ENCODE measurements at regions not wholly inside any gene's neighbourhood (a gene's known extent, or its start where the extent isn't known, plus 50 kb on each side); places are given as distances from the start of the nearest gene placed in this dataset.

DNA sequence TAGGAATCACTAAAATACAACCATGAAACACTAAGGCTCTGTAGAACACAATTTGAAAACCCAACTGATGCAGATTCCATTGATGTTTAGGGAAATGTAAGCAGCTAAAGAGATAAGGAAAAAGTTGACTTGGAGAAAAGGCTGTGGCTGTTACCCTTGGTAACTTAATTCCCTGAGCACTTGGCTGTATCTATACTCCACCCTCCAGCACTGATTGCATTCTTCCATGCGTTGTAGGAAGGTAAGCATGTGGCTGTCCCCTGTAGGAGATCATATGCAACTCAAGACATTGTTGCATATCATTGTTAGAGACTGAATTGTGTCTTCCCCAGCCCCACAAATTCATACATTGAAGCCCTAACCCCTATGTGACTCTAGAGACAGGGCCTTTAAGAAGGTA is 184.5 kb downstream of the CEMIP2 start:
- Histone ChIP-seq H3K4me3 (no peak overlapping the region), H3K4me1 (no peaks in the 10 kb centered on the region), H3K36me3 (no peaks in the 10 kb centered on the region), H3K27me3 (no peaks in the 10 kb centered on the region), H3K9me3 (no peaks in the 10 kb centered on the region), H3K27ac (no peak overlapping the region)
- no peak for DNase-seq
- TF ChIP-seq POLR2A (IDR thresholded peaks at IDR 0.05) (no peak), POLR2AphosphoS5 (IDR thresholded peaks at IDR 0.05) (no peak), EP300 (IDR thresholded peaks at IDR 0.05) (no peak)
- TF ChIP-seq, protein P1, sequence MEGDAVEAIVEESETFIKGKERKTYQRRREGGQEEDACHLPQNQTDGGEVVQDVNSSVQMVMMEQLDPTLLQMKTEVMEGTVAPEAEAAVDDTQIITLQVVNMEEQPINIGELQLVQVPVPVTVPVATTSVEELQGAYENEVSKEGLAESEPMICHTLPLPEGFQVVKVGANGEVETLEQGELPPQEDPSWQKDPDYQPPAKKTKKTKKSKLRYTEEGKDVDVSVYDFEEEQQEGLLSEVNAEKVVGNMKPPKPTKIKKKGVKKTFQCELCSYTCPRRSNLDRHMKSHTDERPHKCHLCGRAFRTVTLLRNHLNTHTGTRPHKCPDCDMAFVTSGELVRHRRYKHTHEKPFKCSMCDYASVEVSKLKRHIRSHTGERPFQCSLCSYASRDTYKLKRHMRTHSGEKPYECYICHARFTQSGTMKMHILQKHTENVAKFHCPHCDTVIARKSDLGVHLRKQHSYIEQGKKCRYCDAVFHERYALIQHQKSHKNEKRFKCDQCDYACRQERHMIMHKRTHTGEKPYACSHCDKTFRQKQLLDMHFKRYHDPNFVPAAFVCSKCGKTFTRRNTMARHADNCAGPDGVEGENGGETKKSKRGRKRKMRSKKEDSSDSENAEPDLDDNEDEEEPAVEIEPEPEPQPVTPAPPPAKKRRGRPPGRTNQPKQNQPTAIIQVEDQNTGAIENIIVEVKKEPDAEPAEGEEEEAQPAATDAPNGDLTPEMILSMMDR (IDR thresholded peaks at IDR 0.05): no peak
- 53 to 54% methylated on average over 1 of the region's 1 CpG for WGBS, 2 donors
- no peak for ATAC-seq (ENCODE audit: low FRiP score in 2 of 2)

DNA sequence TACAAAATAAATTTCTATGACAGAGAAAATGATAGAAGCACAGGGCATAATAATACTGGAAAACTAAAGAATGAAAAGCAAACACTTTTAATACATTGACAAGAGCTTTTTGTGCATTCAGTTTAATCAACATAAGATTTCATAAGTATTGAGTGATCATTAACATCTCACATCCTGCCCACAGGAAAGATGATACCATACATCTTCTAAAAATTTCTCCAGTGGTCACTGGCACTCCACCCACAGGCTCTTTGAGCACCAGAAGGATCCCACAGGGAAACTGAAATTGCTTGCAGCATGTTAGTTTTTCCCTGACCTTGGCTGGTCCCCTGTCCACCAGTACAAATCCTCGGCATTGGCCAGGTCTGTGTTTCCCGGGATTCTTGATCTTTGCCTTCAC is 186.0 kb downstream of the CEMIP2 start:
- Histone ChIP-seq H3K4me1 (no peaks in the 10 kb centered on the region), H3K27ac (no peak overlapping the region), H3K36me3 (no peaks in the 10 kb centered on the region), H3K4me3 (no peak overlapping the region), H3K9me3 (no peaks in the 10 kb centered on the region), H3K27me3 (no peaks in the 10 kb centered on the region)
- TF ChIP-seq POLR2AphosphoS5 (IDR thresholded peaks at IDR 0.05) (no peak), POLR2A (IDR thresholded peaks at IDR 0.05) (no peak)
- ATAC-seq (ENCODE audit: low FRiP score in 2 of 2) (no peak), DNase-seq (no peak)
- 80 to 89% methylated on average over 2 of the region's 2 CpGs for WGBS, 2 donors

DNA sequence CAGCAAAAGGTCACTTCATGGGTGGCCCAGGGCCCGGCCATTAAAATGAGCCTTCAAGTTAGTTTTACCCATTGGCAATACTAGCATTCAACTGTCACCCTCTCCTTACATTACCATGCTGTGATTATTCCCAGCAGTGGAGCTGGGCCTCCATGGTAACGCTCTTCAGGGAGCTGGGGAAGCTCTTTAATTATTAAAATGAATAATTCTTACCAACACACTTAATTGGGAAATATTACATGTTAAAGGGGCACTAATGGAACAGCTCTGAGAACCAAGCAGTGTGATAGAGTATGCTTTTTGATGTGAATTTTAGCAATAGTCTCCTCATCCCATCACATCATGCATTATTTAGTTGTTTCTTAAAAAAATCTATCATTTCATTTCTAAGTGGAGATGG is 187.2 kb downstream of the CEMIP2 start:
- Histone ChIP-seq H3K9me3 (no peaks in the 10 kb centered on the region), H3K36me3 (no peaks in the 10 kb centered on the region), H3K4me1 (no peaks in the 10 kb centered on the region), H3K4me3 (no peak overlapping the region), H3K27ac (no peak overlapping the region), H3K27me3 (no peaks in the 10 kb centered on the region)
- WGBS, 2 donors: 92 to 97% methylated on average over 2 of the region's 2 CpGs
- no peak for ATAC-seq (ENCODE audit: low FRiP score in 2 of 2)
- no peak for TF ChIP-seq EP300 (IDR thresholded peaks at IDR 0.05)
- TF ChIP-seq, protein P1 (IDR thresholded peaks at IDR 0.05): no peak
- no peak for TF ChIP-seq POLR2AphosphoS5 (IDR thresholded peaks at IDR 0.05)
- TF ChIP-seq POLR2A (IDR thresholded peaks at IDR 0.05): no peak
- DNase-seq: no peak

DNA sequence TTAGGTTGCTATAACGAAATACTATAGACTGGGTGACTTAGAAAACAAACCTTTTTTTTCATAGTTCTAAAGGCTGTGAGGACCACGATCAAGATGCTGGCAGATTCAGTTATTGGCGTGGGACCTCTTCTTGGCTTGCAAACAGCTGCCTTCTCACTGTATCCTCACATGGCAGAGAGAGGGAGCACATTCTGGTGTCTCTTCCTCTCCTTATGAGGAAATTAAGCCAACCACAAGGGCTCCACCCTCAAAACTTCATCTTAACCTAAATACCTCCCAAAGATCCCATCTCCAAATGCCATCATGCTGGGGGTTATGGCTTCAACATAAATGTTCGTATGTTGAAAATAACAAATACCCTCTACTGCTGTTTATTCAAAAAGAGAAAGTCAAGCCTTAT is 197.1 kb downstream of the CEMIP2 start:
- TF ChIP-seq POLR2A (IDR thresholded peaks at IDR 0.05) (no peak), EP300 (IDR thresholded peaks at IDR 0.05) (no peak), POLR2AphosphoS5 (IDR thresholded peaks at IDR 0.05) (no peak)
- TF ChIP-seq, protein P1 (IDR thresholded peaks at IDR 0.05): no peak
- H3K27ac ChIP-seq: no peak overlapping the region
- DNase-seq (no peak), ATAC-seq (ENCODE audit: low FRiP score in 2 of 2) (no peak)
- no peaks in the 10 kb centered on the region for H3K27me3 ChIP-seq
- no peak overlapping the region for H3K4me3 ChIP-seq
- no peaks in the 10 kb centered on the region for H3K36me3 ChIP-seq
- no peaks in the 10 kb centered on the region for H3K4me1 ChIP-seq
- WGBS, 2 donors: 74 to 87% methylated on average over 4 of the region's 4 CpGs
- no peaks in the 10 kb centered on the region for H3K9me3 ChIP-seq

DNA sequence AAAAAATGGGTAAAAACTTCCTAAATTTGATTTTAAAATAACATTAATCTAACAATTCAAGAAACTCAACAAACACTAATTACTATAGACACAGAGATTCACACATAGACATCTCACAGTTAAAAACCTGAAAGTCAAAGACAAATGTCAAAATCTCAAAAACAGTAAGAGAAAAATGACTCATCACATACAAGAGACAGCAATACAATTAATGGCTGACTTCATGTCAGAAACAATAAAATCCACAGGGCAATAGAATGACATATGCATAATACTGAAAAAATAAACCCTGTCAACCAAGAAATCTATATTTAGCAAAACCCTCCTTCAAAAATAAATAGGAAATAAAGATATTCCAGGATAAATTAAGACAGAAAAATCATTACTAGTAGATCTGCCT is 200.4 kb downstream of the CEMIP2 start:
- Histone ChIP-seq H3K36me3 (no peaks in the 10 kb centered on the region), H3K27me3 (no peaks in the 10 kb centered on the region), H3K9me3 (no peaks in the 10 kb centered on the region), H3K4me3 (no peak overlapping the region), H3K27ac (no peak overlapping the region), H3K4me1 (no peaks in the 10 kb centered on the region)
- TF ChIP-seq POLR2AphosphoS5 (IDR thresholded peaks at IDR 0.05): no peak
- no peak for TF ChIP-seq POLR2A (IDR thresholded peaks at IDR 0.05)
- TF ChIP-seq, protein P1 (IDR thresholded peaks at IDR 0.05): no peak
- no peak for TF ChIP-seq EP300 (IDR thresholded peaks at IDR 0.05)
- DNase-seq: no peak
- ATAC-seq (ENCODE audit: low FRiP score in 2 of 2): no peak
